SK-N-SH treated with all-trans-retinoic acid at 6 μM for 48 hours (cell line): ENCODE measurements at regions not wholly inside any gene's neighbourhood (a gene's known extent, or its start where the extent isn't known, plus 50 kb on each side); places are given as distances from the start of the nearest gene placed in this dataset.

Experiments used
- CSDC2 ChIP-seq: fragments of 250-450 bp; sonication (Bioruptor Pico); IDR thresholded peaks from 2 replicates; pipeline ENCODE4 v1.5.0; 2020; ENCODE audit warnings: mild to moderate bottlenecking, moderate library complexity
- ESRRG ChIP-seq: fragments of 250-450 bp; sonication (Bioruptor Pico); IDR thresholded peaks from 2 replicates; pipeline ENCODE4 v1.6.1; 2021; ENCODE audit warnings: mild to moderate bottlenecking
- ISL1 ChIP-seq: fragments of 250-450 bp; sonication (Bioruptor Pico); IDR thresholded peaks from 2 replicates; pipeline ENCODE4 v2.1.2; 2022; ENCODE audit warnings: mild to moderate bottlenecking, moderate library complexity
- OSR1 ChIP-seq: fragments of 250-450 bp; sonication (Bioruptor Pico); IDR thresholded peaks from 2 replicates; pipeline ENCODE4 v1.8.0; 2022; ENCODE audit warnings: moderate library complexity, mild to moderate bottlenecking, inconsistent platforms
- PPARA ChIP-seq: fragments of 250-450 bp; sonication (Bioruptor Pico); IDR thresholded peaks from 2 replicates; pipeline ENCODE4 v1.5.0; 2020; ENCODE audit warnings: mild to moderate bottlenecking, borderline replicate concordance
- RARB ChIP-seq: fragments of 250-450 bp; sonication (Bioruptor Pico); IDR thresholded peaks from 2 replicates; pipeline ENCODE4 v1.8.0; 2021; ENCODE audit warnings: mild to moderate bottlenecking, moderate library complexity
- SNAI2 ChIP-seq: fragments of 250-450 bp; sonication (Bioruptor Pico); IDR thresholded peaks from 2 replicates; pipeline ENCODE4 v1.5.0; 2020; ENCODE audit warnings: mild to moderate bottlenecking, moderate library complexity
- TCF4 ChIP-seq: fragments of 250-450 bp; sonication (Bioruptor Pico); IDR thresholded peaks from 2 replicates; pipeline ENCODE4 v1.8.0; 2021; ENCODE audit warnings: mild to moderate bottlenecking, moderate library complexity, borderline replicate concordance
- ZFP30 ChIP-seq: fragments of 450-650 bp; formaldehyde crosslinking; IDR thresholded peaks from 2 replicates; pipeline ENCODE4 v1.5.0; 2022; ENCODE audit warnings: mild to moderate bottlenecking, moderate library complexity
- ZNF565 ChIP-seq: fragments of 450-650 bp; formaldehyde crosslinking; conservative IDR thresholded peaks from 2 replicates; pipeline ENCODE4 v1.5.0; 2020; ENCODE audit warnings: low read depth, mild to moderate bottlenecking, moderate library complexity
- TF ChIP-seq, protein P1 (sequence below): fragments of 250-450 bp; sonication (Bioruptor Pico); IDR thresholded peaks from 2 replicates; pipeline ENCODE4 v1.5.1; 2021; ENCODE audit warnings: mild to moderate bottlenecking, moderate library complexity
- TF ChIP-seq, protein P2 (sequence below): fragments of 250-450 bp; sonication (Bioruptor Pico); IDR thresholded peaks from 2 replicates; pipeline ENCODE4 v1.8.0; 2020; ENCODE audit warnings: mild to moderate bottlenecking, moderate library complexity, borderline replicate concordance

DNA sequence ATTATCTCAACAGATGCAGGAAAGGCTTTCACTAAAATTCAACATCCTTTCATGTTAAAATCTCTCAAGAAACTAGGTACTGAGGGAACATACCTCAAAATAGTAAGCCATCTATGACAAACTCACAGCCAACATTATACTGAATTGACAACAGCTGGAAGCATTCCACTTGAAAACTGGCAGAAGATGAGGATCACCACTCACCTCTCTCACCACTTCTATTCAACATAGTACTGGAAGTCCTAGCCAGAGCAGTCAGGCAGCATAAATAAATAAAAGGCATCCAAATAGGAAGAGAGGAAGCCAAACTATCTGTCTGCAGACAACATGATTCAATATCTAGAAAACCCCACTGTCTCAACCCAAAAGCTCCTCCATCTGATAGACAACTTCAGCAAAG, 203.6 kb upstream of the GRAMD2B start:
- no peak for TF ChIP-seq TCF4 (CRISPR knock-in tag)
- TF ChIP-seq, protein P1, sequence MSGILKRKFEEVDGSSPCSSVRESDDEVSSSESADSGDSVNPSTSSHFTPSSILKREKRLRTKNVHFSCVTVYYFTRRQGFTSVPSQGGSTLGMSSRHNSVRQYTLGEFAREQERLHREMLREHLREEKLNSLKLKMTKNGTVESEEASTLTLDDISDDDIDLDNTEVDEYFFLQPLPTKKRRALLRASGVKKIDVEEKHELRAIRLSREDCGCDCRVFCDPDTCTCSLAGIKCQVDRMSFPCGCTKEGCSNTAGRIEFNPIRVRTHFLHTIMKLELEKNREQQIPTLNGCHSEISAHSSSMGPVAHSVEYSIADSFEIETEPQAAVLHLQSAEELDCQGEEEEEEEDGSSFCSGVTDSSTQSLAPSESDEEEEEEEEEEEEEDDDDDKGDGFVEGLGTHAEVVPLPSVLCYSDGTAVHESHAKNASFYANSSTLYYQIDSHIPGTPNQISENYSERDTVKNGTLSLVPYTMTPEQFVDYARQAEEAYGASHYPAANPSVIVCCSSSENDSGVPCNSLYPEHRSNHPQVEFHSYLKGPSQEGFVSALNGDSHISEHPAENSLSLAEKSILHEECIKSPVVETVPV (CRISPR knock-in tag), result no peak
- no peak for TF ChIP-seq SNAI2 (CRISPR knock-in tag)
- TF ChIP-seq, protein P2, sequence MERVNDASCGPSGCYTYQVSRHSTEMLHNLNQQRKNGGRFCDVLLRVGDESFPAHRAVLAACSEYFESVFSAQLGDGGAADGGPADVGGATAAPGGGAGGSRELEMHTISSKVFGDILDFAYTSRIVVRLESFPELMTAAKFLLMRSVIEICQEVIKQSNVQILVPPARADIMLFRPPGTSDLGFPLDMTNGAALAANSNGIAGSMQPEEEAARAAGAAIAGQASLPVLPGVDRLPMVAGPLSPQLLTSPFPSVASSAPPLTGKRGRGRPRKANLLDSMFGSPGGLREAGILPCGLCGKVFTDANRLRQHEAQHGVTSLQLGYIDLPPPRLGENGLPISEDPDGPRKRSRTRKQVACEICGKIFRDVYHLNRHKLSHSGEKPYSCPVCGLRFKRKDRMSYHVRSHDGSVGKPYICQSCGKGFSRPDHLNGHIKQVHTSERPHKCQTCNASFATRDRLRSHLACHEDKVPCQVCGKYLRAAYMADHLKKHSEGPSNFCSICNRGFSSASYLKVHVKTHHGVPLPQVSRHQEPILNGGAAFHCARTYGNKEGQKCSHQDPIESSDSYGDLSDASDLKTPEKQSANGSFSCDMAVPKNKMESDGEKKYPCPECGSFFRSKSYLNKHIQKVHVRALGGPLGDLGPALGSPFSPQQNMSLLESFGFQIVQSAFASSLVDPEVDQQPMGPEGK (CRISPR knock-in tag), result no peak
- TF ChIP-seq CSDC2 (CRISPR knock-in tag), result no peak
- TF ChIP-seq ESRRG (CRISPR knock-in tag), result no peak
- TF ChIP-seq OSR1 (CRISPR knock-in tag), result no peak
- no peak for TF ChIP-seq ZFP30 (CRISPR knock-in tag)
- TF ChIP-seq PPARA (CRISPR knock-in tag), result no peak
- no peak for TF ChIP-seq ISL1 (CRISPR knock-in tag)
- TF ChIP-seq ZNF565, result no peak
- no peak for TF ChIP-seq RARB (CRISPR knock-in tag)
